WTC11 (cell line): ENCODE measurements at regions not wholly inside any gene's neighbourhood (a gene's known extent, or its start where the extent isn't known, plus 50 kb on each side); places are given as distances from the start of the nearest gene placed in this dataset.

ENCODE experiments used
- ATAC-seq: fragments of 200-7000 bp; cut with Tn5 transposase; 2 replicates; pipeline ENCODE4 v1.10.0; 2021; ENCODE audit warnings: mild to moderate bottlenecking, moderate library complexity
- CTCF ChIA-PET: fragments of 300-600 bp; sonication (Branson Sonifier 250); formaldehyde crosslinking; loops from one replicate; lab custom pipeline; 2021; ENCODE audit warnings: antibody characterized with exemption; lab: Charles Lee
- POLR2A ChIA-PET: fragments of 350-600 bp; sonication (Branson Sonifier 250); formaldehyde crosslinking; loops from one replicate; lab custom pipeline; 2021; ENCODE audit warnings: antibody characterized with exemption; lab: Charles Lee
- DNase-seq: peaks from one replicate; pipeline ENCODE4 v3.0.0; 2021; ENCODE audit warnings: low spot score
- H3K27ac Mint-ChIP-seq: 2 replicates; pipeline ENCODE4 v1.8.0; 2021; ENCODE audit warnings: mixed read lengths
- H3K27me3 Mint-ChIP-seq: 2 replicates; pipeline ENCODE4 v1.8.0; 2021; ENCODE audit warnings: low read depth, mild to moderate bottlenecking, moderate library complexity, mixed read lengths
- H3K36me3 Mint-ChIP-seq: 2 replicates; pipeline ENCODE4 v1.8.0; 2021; ENCODE audit warnings: mixed read lengths
- H3K4me1 Mint-ChIP-seq: 2 replicates; pipeline ENCODE4 v1.8.0; 2022; ENCODE audit warnings: mixed read lengths
- H3K4me3 Mint-ChIP-seq: 2 replicates; pipeline ENCODE4 v1.8.0; 2021; ENCODE audit warnings: mild to moderate bottlenecking, moderate library complexity, mixed read lengths
- H3K9me3 Mint-ChIP-seq: 2 replicates; pipeline ENCODE4 v1.8.0; 2021; ENCODE audit warnings: mixed read lengths
- AR ChIP-seq: fragments of 250-450 bp; sonication (Bioruptor Pico); IDR thresholded peaks from 2 replicates; pipeline ENCODE4 v1.9.0; 2021; ENCODE audit warnings: mild to moderate bottlenecking
- ATF6 ChIP-seq: sonication (generic); formaldehyde crosslinking; IDR thresholded peaks from 2 replicates; pipeline ENCODE4 v1.8.1; 2023; ENCODE audit warnings: mild to moderate bottlenecking, missing genetic modification reagents
- CBFB ChIP-seq: sonication (generic); formaldehyde crosslinking; IDR thresholded peaks from 2 replicates; pipeline ENCODE4 v1.8.1; 2022; ENCODE audit warnings: mild to moderate bottlenecking, low read depth, missing genetic modification reagents
- CREM ChIP-seq: sonication (generic); formaldehyde crosslinking; IDR thresholded peaks from 2 replicates; pipeline ENCODE4 v1.8.1; 2022; ENCODE audit warnings: mild to moderate bottlenecking, missing genetic modification reagents, moderate library complexity
- FOXJ3 ChIP-seq: sonication (generic); formaldehyde crosslinking; IDR thresholded peaks from 2 replicates; pipeline ENCODE4 v1.9.0; 2021; ENCODE audit warnings: missing genetic modification reagents, mild to moderate bottlenecking, borderline replicate concordance
- IRF2 ChIP-seq: sonication (generic); formaldehyde crosslinking; IDR thresholded peaks from 2 replicates; pipeline ENCODE4 v1.8.0; 2022; ENCODE audit warnings: low read depth, missing genetic modification reagents, borderline replicate concordance
- MYBL2 ChIP-seq: sonication (generic); formaldehyde crosslinking; IDR thresholded peaks from 2 replicates; pipeline ENCODE4 v1.8.1; 2023; ENCODE audit warnings: mild to moderate bottlenecking, moderate library complexity, missing genetic modification reagents
- PRDM15 ChIP-seq: sonication (generic); formaldehyde crosslinking; IDR thresholded peaks from 2 replicates; pipeline ENCODE4 v1.8.0; 2022; ENCODE audit warnings: missing genetic modification reagents
- RORB ChIP-seq: fragments of 250-450 bp; sonication (Bioruptor Pico); IDR thresholded peaks from 2 replicates; pipeline ENCODE4 v1.9.0; 2021; ENCODE audit warnings: mild to moderate bottlenecking
- SMAD3 ChIP-seq: sonication (generic); formaldehyde crosslinking; IDR thresholded peaks from 2 replicates; pipeline ENCODE4 v1.8.0; 2022; ENCODE audit warnings: missing genetic modification reagents, mild to moderate bottlenecking, borderline replicate concordance
- TEAD1 ChIP-seq: sonication (generic); formaldehyde crosslinking; IDR thresholded peaks from 2 replicates; pipeline ENCODE4 v1.8.0; 2022; ENCODE audit warnings: mild to moderate bottlenecking, missing genetic modification reagents
- ZNF263 ChIP-seq: sonication (generic); formaldehyde crosslinking; IDR thresholded peaks from 2 replicates; pipeline ENCODE4 v1.8.1; 2022; ENCODE audit warnings: low read depth, mild to moderate bottlenecking, moderate library complexity, missing genetic modification reagents
- ZNF396 ChIP-seq: fragments of 250-450 bp; sonication (Bioruptor Pico); IDR thresholded peaks from 2 replicates; pipeline ENCODE4 v1.8.0; 2021; ENCODE audit warnings: mild to moderate bottlenecking, moderate library complexity, borderline replicate concordance
- ZNF425 ChIP-seq: fragments of 250-450 bp; sonication (Bioruptor Pico); conservative IDR thresholded peaks from 2 replicates; pipeline ENCODE4 v1.9.0; 2021; ENCODE audit warnings: mild to moderate bottlenecking

GRCh38 chr7:67731704-67732103 is 735.1 kb downstream of the TYW1 start:
- Mint-ChIP-seq H3K27me3 (no peaks in the 10 kb centered on the region), H3K9me3 (peaks cover 5% of the 10 kb centered on the region), H3K36me3 (no peaks in the 10 kb centered on the region), H3K27ac (no peak overlapping the region), H3K4me3 (no peak overlapping the region), H3K4me1 (peaks cover 11% of the 10 kb centered on the region)
- ATAC-seq: no peak
- DNase-seq: no peak
- ChIA-PET CTCF (no interaction called here), POLR2A (no interaction called here)
- TF ChIP-seq ZNF425 (CRISPR knock-in tag) (no peak), FOXJ3 (CRISPR knock-in tag) (no peak), AR (no peak), CBFB (CRISPR knock-in tag) (no peak), ZNF396 (CRISPR knock-in tag) (no peak), IRF2 (CRISPR knock-in tag) (no peak), ZNF263 (CRISPR knock-in tag) (no peak), TEAD1 (CRISPR knock-in tag) (no peak), PRDM15 (CRISPR knock-in tag) (no peak), MYBL2 (CRISPR knock-in tag) (no peak), RORB (CRISPR knock-in tag) (no peak)

- Mint-ChIP-seq H3K36me3 (no peaks in the 10 kb centered on the region), H3K9me3 (peaks cover 5% of the 10 kb centered on the region), H3K27me3 (no peaks in the 10 kb centered on the region), H3K4me1 (peaks cover 11% of the 10 kb centered on the region), H3K4me3 (no peak overlapping the region), H3K27ac (no peak overlapping the region)
- TF ChIP-seq SMAD3: no peak
- TF ChIP-seq ATF6 (CRISPR knock-in tag): no peak
- TF ChIP-seq CREM: no peak
- ATAC-seq (no peak), DNase-seq (no peak)
- POLR2A ChIA-PET: no interaction called here
- CTCF ChIA-PET: no interaction called here
Measured at GRCh38 chr7:67732898-67733297, 736.3 kb downstream of the TYW1 start.
